GM21526 (cell line): ENCODE measurements at regions not wholly inside any gene's neighbourhood (a gene's known extent, or its start where the extent isn't known, plus 50 kb on each side); places are given as distances from the start of the nearest gene placed in this dataset.

ENCODE experiments used
- ATAC-seq: cut with Tn5 transposase; IDR thresholded peaks from one replicate; pipeline ENCODE4 v1.9.1; 2021; ENCODE audit warnings: moderate library complexity; ENCODE audit not compliant: unreplicated experiment, low FRiP score

- no peak for ATAC-seq
These were observed 49.8 kb downstream of the ABCC12 start for GRCh38 chr16:48105976-48106375.

GRCh38 chr16:48105456-48105855 lies 50.3 kb downstream of the ABCC12 start:
- ATAC-seq, result no peak

- no peak for ATAC-seq
These were observed 52.2 kb downstream of the ABCC12 start for GRCh38 chr16:48103591-48103990.

- ATAC-seq, result no peak
These were observed 53.4 kb downstream of the ABCC12 start for GRCh38 chr16:48102083-48103008.

- peak; percentile 88 for ATAC-seq
These were observed 54.6 kb downstream of the ABCC12 start for GRCh38 chr16:48101069-48101674.

- ATAC-seq, result no peak
These were observed 56.3 kb downstream of the ABCC12 start for GRCh38 chr16:48099455-48099854.

GRCh38 chr16:48098472-48098871 lies 57.3 kb downstream of the ABCC12 start:
- ATAC-seq, result no peak

GRCh38 chr16:48091117-48091516 lies 64.7 kb downstream of the ABCC12 start:
- no peak for ATAC-seq

GRCh38 chr16:48089053-48089792 lies 66.6 kb downstream of the ABCC12 start:
- ATAC-seq, result no peak

- ATAC-seq, result no peak
These were observed 68.2 kb downstream of the ABCC12 start for GRCh38 chr16:48087639-48088038.

GRCh38 chr16:48086422-48086821 lies 69.4 kb downstream of the ABCC12 start:
- no peak for ATAC-seq

GRCh38 chr16:48085729-48086128 lies 70.1 kb downstream of the ABCC12 start:
- ATAC-seq, result no peak

GRCh38 chr16:48084826-48085225 lies 71.0 kb downstream of the ABCC12 start:
- ATAC-seq, result no peak

GRCh38 chr16:48082516-48082915 lies 73.3 kb downstream of the ABCC12 start:
- ATAC-seq, result no peak

GRCh38 chr16:48081656-48082055 lies 74.1 kb downstream of the ABCC12 start:
- no peak for ATAC-seq

- ATAC-seq, result no peak
These were observed 79.3 kb downstream of the ABCC12 start for GRCh38 chr16:48076455-48077012.

GRCh38 chr16:48075398-48075797 lies 80.4 kb downstream of the ABCC12 start:
- ATAC-seq, result no peak

- ATAC-seq, result no peak
These were observed 88.4 kb downstream of the ABCC12 start for GRCh38 chr16:48067388-48067787.

GRCh38 chr16:48064971-48065370 lies 90.8 kb downstream of the ABCC12 start:
- no peak for ATAC-seq

GRCh38 chr16:48062681-48063080 lies 93.1 kb downstream of the ABCC12 start:
- ATAC-seq, result no peak

GRCh38 chr16:48059936-48060335 lies 95.9 kb downstream of the ABCC12 start:
- ATAC-seq, result no peak
